HG03571 (cell line): ENCODE measurements at regions not wholly inside any gene's neighbourhood (a gene's known extent, or its start where the extent isn't known, plus 50 kb on each side); places are given as distances from the start of the nearest gene placed in this dataset.

ENCODE experiments used
- ATAC-seq: cut with Tn5 transposase; IDR thresholded peaks from one replicate; pipeline ENCODE4 v1.9.1; 2021; ENCODE audit not compliant: unreplicated experiment

GRCh38 chr20:24773751-24774201, 175.3 kb upstream of the CST7 start:
- no peak for ATAC-seq

GRCh38 chr20:24775966-24776365, 173.1 kb upstream of the CST7 start:
- no peak for ATAC-seq

GRCh38 chr20:24776755-24777271, 172.3 kb upstream of the CST7 start:
- ATAC-seq = no peak

- no peak for ATAC-seq
Observed at GRCh38 chr20:24777746-24778145, 171.3 kb upstream of the CST7 start.

- no peak for ATAC-seq
Observed at GRCh38 chr20:24778585-24779031, 170.5 kb upstream of the CST7 start.

GRCh38 chr20:24779131-24779530, 169.9 kb upstream of the CST7 start:
- no peak for ATAC-seq

GRCh38 chr20:24779946-24780345, 169.1 kb upstream of the CST7 start:
- ATAC-seq = no peak

- no peak for ATAC-seq
Observed at GRCh38 chr20:24780674-24781417, 168.2 kb upstream of the CST7 start.

- no peak for ATAC-seq
Observed at GRCh38 chr20:24781418-24781980, 167.6 kb upstream of the CST7 start.

- no peak for ATAC-seq
Observed at GRCh38 chr20:24782301-24782700, 166.8 kb upstream of the CST7 start.

GRCh38 chr20:24782801-24783630, 166.1 kb upstream of the CST7 start:
- ATAC-seq = no peak

GRCh38 chr20:24783631-24784492, 165.2 kb upstream of the CST7 start:
- no peak for ATAC-seq

- ATAC-seq = no peak
Observed at GRCh38 chr20:24784607-24785006, 164.5 kb upstream of the CST7 start.

GRCh38 chr20:24785141-24786110, 163.6 kb upstream of the CST7 start:
- ATAC-seq = no peak

GRCh38 chr20:24786111-24786495, 163.0 kb upstream of the CST7 start:
- ATAC-seq = no peak

- no peak for ATAC-seq
Observed at GRCh38 chr20:24786646-24787045, 162.4 kb upstream of the CST7 start.

- no peak for ATAC-seq
Observed at GRCh38 chr20:24787071-24787470, 162.0 kb upstream of the CST7 start.

- no peak for ATAC-seq
Observed at GRCh38 chr20:24787621-24788020, 161.4 kb upstream of the CST7 start.

GRCh38 chr20:24789877-24790276, 159.2 kb upstream of the CST7 start:
- no peak for ATAC-seq
